ENCODE measurements at regions not wholly inside any gene's neighbourhood (a gene's known extent, or its start where the extent isn't known, plus 50 kb on each side); places are given as distances from the start of the nearest gene placed in this dataset.
"Not testable (repeated sequence)": the region's sequence is repeated elsewhere in the genome, so short reads cannot be mapped to it uniquely, and the experiment has no call there.

GRCh38 chr20:56689318-56689717 lies 60.2 kb downstream of the TFAP2C start:
- H3K27ac ChIP-seq (ENCODE audit: low read depth, low read length): no peak overlapping the region
- WGBS, 3 donors: 28 to 32% (median 32%) methylated on average over 7 of the region's 7 CpGs

- no peak overlapping the region for H3K27ac ChIP-seq (ENCODE audit: low read depth, low read length)
- WGBS, 3 donors: 49 to 59% (median 50%) methylated on average over 8 of the region's 8 CpGs
Measured at GRCh38 chr20:56689852-56690485, 60.9 kb downstream of the TFAP2C start.

GRCh38 chr20:56690531-56691175 lies 61.5 kb downstream of the TFAP2C start:
- WGBS, 3 donors: 35 to 51% (median 50%) methylated on average over 11 of the region's 11 CpGs

GRCh38 chr20:56691325-56691998 lies 62.4 kb downstream of the TFAP2C start:
- 48 to 66% (median 62%) methylated on average over 10 to 11 of the region's 11 CpGs for WGBS, 3 donors

More at GRCh38 chr20:56690531-56691175, 61.5 kb downstream of the TFAP2C start:
- H3K27ac ChIP-seq (ENCODE audit: low read depth, low read length): no peak overlapping the region

GRCh38 chr20:56693217-56693616 lies 64.1 kb downstream of the TFAP2C start:
- 91 to 96% (median 95%) methylated on average over 5 of the region's 5 CpGs for WGBS, 3 donors
- no peak overlapping the region for H3K27ac ChIP-seq (ENCODE audit: low read depth, low read length)

More at GRCh38 chr20:56691325-56691998, 62.4 kb downstream of the TFAP2C start:
- H3K27ac ChIP-seq (ENCODE audit: low read depth, low read length): no peak overlapping the region

GRCh38 chr20:56697476-56697875 lies 68.4 kb downstream of the TFAP2C start:
- H3K27ac ChIP-seq (ENCODE audit: low read depth, low read length): no peak overlapping the region
- 69 to 86% (median 84%) methylated on average over 11 of the region's 11 CpGs for WGBS, 3 donors

GRCh38 chr20:56698297-56698696 lies 69.2 kb downstream of the TFAP2C start:
- no peak overlapping the region for H3K27ac ChIP-seq (ENCODE audit: low read depth, low read length)
- 62 to 72% (median 66%) methylated on average over 3 of the region's 3 CpGs for WGBS, 3 donors

GRCh38 chr20:56698749-56699148 lies 69.6 kb downstream of the TFAP2C start:
- 42 to 48% (median 46%) methylated on average over 7 of the region's 7 CpGs for WGBS, 3 donors
- H3K27ac ChIP-seq (ENCODE audit: low read depth, low read length): no peak overlapping the region

- H3K27ac ChIP-seq (ENCODE audit: low read depth, low read length): no peak overlapping the region
- 79 to 84% (median 83%) methylated on average over 21 of the region's 21 CpGs for WGBS, 3 donors
Measured at GRCh38 chr20:56702931-56703840, 74.1 kb downstream of the TFAP2C start.

- no peak overlapping the region for H3K27ac ChIP-seq (ENCODE audit: low read depth, low read length)
- 63 to 89% (median 74%) methylated on average over 6 of the region's 6 CpGs for WGBS, 3 donors
Measured at GRCh38 chr20:56706867-56707360, 77.8 kb downstream of the TFAP2C start.

- WGBS, 3 donors: 67 to 79% (median 77%) methylated on average over 14 of the region's 14 CpGs
- no peak overlapping the region for H3K27ac ChIP-seq (ENCODE audit: low read depth, low read length)
Measured at GRCh38 chr20:56708991-56709390, 79.9 kb downstream of the TFAP2C start.

GRCh38 chr20:56710125-56710524 lies 81.0 kb downstream of the TFAP2C start:
- 84 to 94% (median 92%) methylated on average over 11 of the region's 11 CpGs for WGBS, 3 donors
- H3K27ac ChIP-seq (ENCODE audit: low read depth, low read length): no peak overlapping the region

GRCh38 chr20:56710577-56710976 lies 81.5 kb downstream of the TFAP2C start:
- WGBS, 3 donors: 43 to 70% (median 68%) methylated on average over 2 of the region's 2 CpGs
- H3K27ac ChIP-seq (ENCODE audit: low read depth, low read length): not testable (repeated sequence)

GRCh38 chr20:56711018-56711417 lies 81.9 kb downstream of the TFAP2C start:
- 30 to 52% (median 35%) methylated on average over 6 of the region's 6 CpGs for WGBS, 3 donors

GRCh38 chr20:56715309-56715708 lies 86.2 kb downstream of the TFAP2C start:
- WGBS, 3 donors: 54 to 63% (median 60%) methylated on average over 10 of the region's 10 CpGs
- no peak overlapping the region for H3K27ac ChIP-seq (ENCODE audit: low read depth, low read length)

More at GRCh38 chr20:56711018-56711417, 81.9 kb downstream of the TFAP2C start:
- H3K27ac ChIP-seq (ENCODE audit: low read depth, low read length): no peak overlapping the region

- 53 to 59% (median 59%) methylated on average over 3 of the region's 3 CpGs for WGBS, 3 donors
- H3K27ac ChIP-seq (ENCODE audit: low read depth, low read length): no peak overlapping the region
Measured at GRCh38 chr20:56715902-56716519, 86.9 kb downstream of the TFAP2C start.

GRCh38 chr20:56716806-56717205 lies 87.7 kb downstream of the TFAP2C start:
- H3K27ac ChIP-seq (ENCODE audit: low read depth, low read length): no peak overlapping the region
- WGBS, 3 donors: 78 to 89% (median 83%) methylated on average over 11 of the region's 11 CpGs

- no peak overlapping the region for H3K27ac ChIP-seq (ENCODE audit: low read depth, low read length)
- WGBS, 3 donors: 64 to 86% (median 82%) methylated on average over 2 of the region's 2 CpGs
Measured at GRCh38 chr20:56718816-56719215, 89.7 kb downstream of the TFAP2C start.

Data from adipose tissue (tissue), 3 donors.